HepG2 (cell line): ENCODE measurements at regions not wholly inside any gene's neighbourhood (a gene's known extent, or its start where the extent isn't known, plus 50 kb on each side); places are given as distances from the start of the nearest gene placed in this dataset.

Experiments
- ATAC-seq: fragments of 200-7000 bp; cut with Tn5 transposase; 3 replicates; pipeline ENCODE4 v1.9.1; 2020; ENCODE audit warnings: mild to moderate bottlenecking, moderate library complexity
- BruUV-seq: library from RNA; stranded (reverse); fragments of 400-500 nt; replicated peaks from 2 replicates; lab custom pipeline; 2021; lab: Mats Ljungman, UMichigan
- CTCF ChIA-PET: fragments of 300-600 bp; formaldehyde crosslinking; extraction: SDS; loops from one replicate; lab custom pipeline; 2021; ENCODE audit warnings: low total read pairs, inconsistent platforms, low intra/inter-chr PET ratio; lab: Yijun Ruan, JAX
- POLR2A ChIA-PET: fragments of 350-600 bp; sonication (Branson Sonifier 250); formaldehyde crosslinking; loops from one replicate; lab custom pipeline; 2020; ENCODE audit warnings: antibody characterized with exemption, inconsistent platforms; lab: Yijun Ruan, JAX
- DNase-seq: peaks from one replicate; pipeline ENCODE4 v3.0.0-alpha.2; 2015; ENCODE audit warnings: low spot score
- FAIRE-seq: peaks from 3 replicates; lab custom pipeline; 2011; peaks lifted over from hg19 to GRCh38; lab: Jason Lieb, UNC
- H2AFZ ChIP-seq: one replicate; pipeline ENCODE4 v1.6.1; 2011; ENCODE audit warnings: low read length, inconsistent platforms
- H3K27ac ChIP-seq: fragments of 300-600 bp; 3 replicates; pipeline ENCODE4 v1.8.0; 2011; ENCODE audit warnings: mixed run types, mild to moderate bottlenecking, mixed read lengths, low read length, inconsistent platforms; ENCODE audit not compliant: insufficient read depth; ENCODE audit errors: extremely low read length
- H3K27me3 ChIP-seq, 2 experiments: fragments of 200-600 bp in 1 of 2; 2 replicates in 1 of 2; 3 replicates in 1 of 2; pipeline versions ENCODE4 v1.6.0 to v1.8.0; 2011; ENCODE audit warnings: low read length in 2 of 2, mild to moderate bottlenecking in 2 of 2, moderate library complexity in 2 of 2, inconsistent platforms in 1 of 2; ENCODE audit not compliant: insufficient read depth in 2 of 2, control insufficient read depth in 1 of 2
- H3K36me3 ChIP-seq, 2 experiments: fragments of 200-600 bp in 1 of 2; replicated peaks in 1 of 2; 2 replicates in 1 of 2; 3 replicates in 1 of 2; pipeline versions ENCODE4 v1.5.1 to v1.8.0; 2011; ENCODE audit warnings: low read length in 2 of 2, inconsistent platforms in 1 of 2; ENCODE audit not compliant: insufficient read depth in 2 of 2, control insufficient read depth in 1 of 2
- H3K4me1 ChIP-seq: 2 replicates; pipeline ENCODE4 v1.5.1; 2012; ENCODE audit warnings: low read length, inconsistent platforms; ENCODE audit not compliant: insufficient read depth
- H3K4me2 ChIP-seq: 2 replicates; pipeline ENCODE4 v1.6.0; 2011; ENCODE audit warnings: low read depth, low read length, inconsistent platforms
- H3K4me3 ChIP-seq, 3 experiments: fragments of 200-600 bp in 1 of 3; sonication (generic), shearing (Covaris generic) in 1 of 3; replicated peaks in 1 of 3; 2 replicates each; pipeline ENCODE4 v1.5.1; 2011 to 2016; ENCODE audit warnings: low read length in 3 of 3, inconsistent platforms in 2 of 3, low read depth in 2 of 3, mild to moderate bottlenecking in 2 of 3, control low read depth in 1 of 3, mixed read lengths in 1 of 3; ENCODE audit not compliant: insufficient read depth in 1 of 3
- H3K79me2 ChIP-seq: one replicate; pipeline ENCODE4 v1.6.1; 2011; ENCODE audit warnings: low read length, inconsistent platforms; ENCODE audit not compliant: insufficient read depth
- H3K9ac ChIP-seq: 2 replicates; pipeline ENCODE4 v1.6.0; 2011; ENCODE audit warnings: mild to moderate bottlenecking, low read depth, low read length, inconsistent platforms; ENCODE audit not compliant: insufficient read depth
- H3K9me3 ChIP-seq: 2 replicates; pipeline ENCODE4 v1.5.1; 2012; ENCODE audit warnings: mild to moderate bottlenecking, low read length
- H4K20me1 ChIP-seq: 2 replicates; pipeline ENCODE4 v1.6.0; 2011; ENCODE audit warnings: inconsistent platforms, mild to moderate bottlenecking, low read length, moderate library complexity; ENCODE audit not compliant: insufficient read depth
- ADNP ChIP-seq: sonication (generic); formaldehyde crosslinking; IDR thresholded peaks from 2 replicates; pipeline ENCODE4 v1.4.0; 2020; ENCODE audit warnings: missing genetic modification reagents
- MAFF ChIP-seq: IDR thresholded peaks from 2 replicates; pipeline ENCODE4 v1.6.1; 2011; ENCODE audit warnings: low read depth, low read length, improper control_type of control experiment
- MAFK ChIP-seq, 2 experiments: IDR thresholded peaks in 1 of 2; conservative IDR thresholded peaks in 1 of 2; 2 replicates each; pipeline ENCODE4 v1.6.1; 2011; ENCODE audit warnings: improper control_type of control experiment in 2 of 2, low read length in 2 of 2
- ZNF713 ChIP-seq: sonication (generic); formaldehyde crosslinking; IDR thresholded peaks from 2 replicates; pipeline ENCODE4 v1.4.0; 2020; ENCODE audit warnings: mild to moderate bottlenecking, missing genetic modification reagents
- WGBS: methylation state at CpG from one replicate; pipeline ENCODE4 v1.1.6; 2017; ENCODE audit warnings: low lambda C conversion rate; 5-methylcytosine and 5-hydroxymethylcytosine counted together
- in situ Hi-C: cut with HindIII; loops from 2 replicates; pipeline ENCODE4 v1.10.0; 2017; ENCODE audit warnings: low pct_unique_long_range_greater_than_20kb; ENCODE audit not compliant: extremely low pct_ligation_motif_present
- intact Hi-C: fragments of 100-400 bp; cut with micrococcal nuclease; formaldehyde crosslinking; loops from one replicate; pipeline ENCODE4 v1.10.0; 2022; ENCODE audit not compliant: unreplicated experiment
- small RNA-seq, 3 experiments: library from RNA; depleted of rRNA; stranded (forward); fragments of <200 nt; gene quantifications; one replicate each; pipeline ENCODE3, GENCODE V24; 2012; ENCODE audit warnings: low read depth in 2 of 3, low replicate concordance in 1 of 3; ENCODE audit not compliant: insufficient read length in 3 of 3, insufficient read depth in 2 of 3

GRCh38 chr15:37882640-37883039 lies 51.8 kb upstream of the TMCO5A start:
- no peak overlapping the region for H3K4me3 ChIP-seq
- POLR2A ChIA-PET, result no interaction called here
- no peaks in the 10 kb centered on the region for H4K20me1 ChIP-seq
- H3K4me1 ChIP-seq, result no peaks in the 10 kb centered on the region
- TF ChIP-seq ZNF713 (no peak), MAFF (peak; percentile 86), ADNP (CRISPR knock-in tag) (no peak), MAFK (conservative IDR thresholded peaks at IDR 0.05 in 1 of 2, IDR thresholded peaks at IDR 0.05 in 1 of 2; ENCODE audit: low read length in 2 of 2) (peak; percentile 81 to 90)
- TF ChIP-seq, all 625 proteins: peak for 2
- H3K9ac ChIP-seq, result no peak overlapping the region
- H3K79me2 ChIP-seq, result no peaks in the 10 kb centered on the region
- no peaks in the 10 kb centered on the region for H3K9me3 ChIP-seq
- no peaks in the 10 kb centered on the region for H3K27me3 ChIP-seq
- in situ Hi-C loops, result loop anchor here (25.0 kb wide), 2 partner anchors 995 to 1370 kb away; no protein-coding TSS in a partner anchor
- H2AFZ ChIP-seq, result no peak overlapping the region
- intact Hi-C loops, result loop anchor here (10.0 kb wide), 1 partner anchor 748 kb away; no protein-coding TSS in a partner anchor
- no peaks in the 10 kb centered on the region for H3K36me3 ChIP-seq
- no peak overlapping the region for H3K4me2 ChIP-seq
- CTCF ChIA-PET, result no interaction called here
- no peak for ATAC-seq
- no peak overlapping the region for H3K27ac ChIP-seq
- BruUV-seq, result no TSS peak
- 0% methylated on average over 2 of the region's 2 CpGs for WGBS
- no peak for DNase-seq
- FAIRE-seq, result no peak

Small RNA genes lying in the stretch of these regions (small RNA-seq; reads per million reads assigned to genes)
- gene RF00017, result 0 reads per million in 3 experiments
